ENCODE measurements at regions not wholly inside any gene's neighbourhood (a gene's known extent, or its start where the extent isn't known, plus 50 kb on each side); places are given as distances from the start of the nearest gene placed in this dataset.

- H3K36me3 ChIP-seq (ENCODE audit: control insufficient read depth, insufficient read depth, low read length) = peaks cover 3% of the 10 kb centered on the region; the same call in 1 of the 2 replicates
- DNase-seq (ENCODE audit: low read depth, low spot score) (peak; percentile 100), ATAC-seq (peak; percentile 84)
- peak overlapping the region; percentile 86 to 95 for H3K4me3 ChIP-seq (ENCODE audit: low read depth in 2 of 2, low read length in 2 of 2)
- TF ChIP-seq SIN3A (IDR thresholded peaks at IDR 0.05; ENCODE audit: borderline replicate concordance, insufficient read depth, low read depth, low read length) (peak; percentile 53; the same call in 1 of the 2 replicates), TCF7L2 (IDR thresholded peaks at IDR 0.05; ENCODE audit: low read depth, low read length) (no peak), POLR2AphosphoS5 (IDR thresholded peaks at IDR 0.05; ENCODE audit: low read depth, low read length) (peak; percentile 97), REST (IDR thresholded peaks at IDR 0.05; ENCODE audit: insufficient read depth in 1 of 2, low read depth in 2 of 2, low read length in 1 of 2) (0 out of 4 replicates have a peak, but pooled peaks of 1 of the 2 experiments have one; percentile 34)
- intact Hi-C loops (cut with micrococcal nuclease; ENCODE audit: unreplicated experiment) (loop anchor here (2.0 kb wide), 1 partner anchor 14 kb away; a partner anchor contains a TSS), in situ Hi-C loops (cut with HindIII; ENCODE audit: low pct_unique_long_range_greater_than_20kb, low sequenced_read_pairs) (no loop called here)
- peaks cover 47% of the 10 kb centered on the region for H3K4me1 ChIP-seq (ENCODE audit: control insufficient read depth, insufficient read depth, low read length)
- no TSS peak for BruUV-seq (replicated peaks)
- peak overlapping the region; percentile 100 for H3K27ac ChIP-seq (ENCODE audit: low read length)
- no peaks in the 10 kb centered on the region for H3K9me3 ChIP-seq (ENCODE audit: control insufficient read depth, insufficient read depth, low read depth, low read length)
- ChIA-PET CTCF (no interaction called here), POLR2A (interaction anchor here (0.6 to 5.2 kb wide), 10 partner anchors 10 to 1005 kb away, joined by 3 to 88 read pairs (median 3); a partner anchor contains a TSS)
- no peaks in the 10 kb centered on the region for H3K27me3 ChIP-seq (ENCODE audit: control insufficient read depth, insufficient read depth, low read length)
Observed at GRCh38 chr6:27132532-27133280, 114.8 kb upstream of the PRSS16 start.

- Histone ChIP-seq H3K4me1 (ENCODE audit: control insufficient read depth, insufficient read depth, low read length) (peaks cover 39% of the 10 kb centered on the region), H3K36me3 (ENCODE audit: control insufficient read depth, insufficient read depth, low read length) (peaks cover 7% of the 10 kb centered on the region), H3K4me3 (ENCODE audit: low read depth in 2 of 2, low read length in 2 of 2) (peak overlapping the region; percentile 86 to 90), H3K27me3 (ENCODE audit: control insufficient read depth, insufficient read depth, low read length) (no peaks in the 10 kb centered on the region), H3K27ac (ENCODE audit: low read length) (peak overlapping the region; percentile 98), H3K9me3 (ENCODE audit: control insufficient read depth, insufficient read depth, low read depth, low read length) (no peaks in the 10 kb centered on the region)
- intact Hi-C loops (cut with micrococcal nuclease; ENCODE audit: unreplicated experiment) (loop anchor here (2.0 kb wide), 1 partner anchor 13 kb away; a partner anchor contains a TSS), in situ Hi-C loops (cut with HindIII; ENCODE audit: low pct_unique_long_range_greater_than_20kb, low sequenced_read_pairs) (no loop called here)
- peak; percentile 59 for DNase-seq (ENCODE audit: low read depth, low spot score)
- ChIA-PET POLR2A (interaction anchor here (0.6 to 5.2 kb wide), 10 partner anchors 10 to 954 kb away, joined by 3 to 88 read pairs (median 3); a partner anchor contains a TSS), CTCF (no interaction called here)
- TSS peak; percentile 93 for BruUV-seq (replicated peaks)
- ATAC-seq = peak; percentile 18
- TF ChIP-seq CTCF (IDR thresholded peaks at IDR 0.05) (no peak), POLR2AphosphoS5 (IDR thresholded peaks at IDR 0.05; ENCODE audit: low read depth, low read length) (peak; percentile 45)
Observed at GRCh38 chr6:27133281-27134227, 113.9 kb upstream of the PRSS16 start.

Data from Panc1 (cell line).